CD4-positive, CD25-positive, alpha-beta regulatory T cell (primary cell): ENCODE measurements at regions not wholly inside any gene's neighbourhood (a gene's known extent, or its start where the extent isn't known, plus 50 kb on each side); places are given as distances from the start of the nearest gene placed in this dataset.

ENCODE experiments used
- ATAC-seq, 2 donors: fragments of 150-1000 bp; cut with Tn5 transposase; one replicate each; pipeline ENCODE4 v1.10.0; 2021; ENCODE audit warnings: low read depth in 2 of 2, moderate number of reproducible peaks in 2 of 2, moderate library complexity in 1 of 2
- DNase-seq, 3 donors: peaks; one replicate each; pipeline versions ENCODE4 v3.0.0 to v3.0.0-alpha.2; 2012 to 2022; ENCODE audit warnings: mixed read lengths in 1 of 3
- H3K27ac ChIP-seq: one replicate; pipeline ENCODE4 v1.7.0; 2013; ENCODE audit warnings: mild to moderate bottlenecking, low read length; ENCODE audit not compliant: insufficient read depth, poor library complexity, severe bottlenecking
- H3K27me3 ChIP-seq: one replicate; pipeline ENCODE4 v1.7.0; 2013; ENCODE audit warnings: low read length; ENCODE audit not compliant: control insufficient read depth, insufficient read depth
- H3K36me3 ChIP-seq: one replicate; pipeline ENCODE4 v1.7.0; 2013; ENCODE audit warnings: mild to moderate bottlenecking, low read length, moderate library complexity; ENCODE audit not compliant: control insufficient read depth, insufficient read depth
- H3K4me1 ChIP-seq: 2 replicates; pipeline ENCODE4 v1.7.0; 2013; ENCODE audit warnings: mild to moderate bottlenecking, low read length; ENCODE audit not compliant: insufficient read depth, control insufficient read depth, poor library complexity, severe bottlenecking
- H3K4me3 ChIP-seq: one replicate; pipeline ENCODE4 v1.7.0; 2013; ENCODE audit warnings: low read depth, mild to moderate bottlenecking, low read length, moderate library complexity
- H3K9me3 ChIP-seq, 2 experiments: 1 replicate in 1 of 2; 2 replicates in 1 of 2; pipeline ENCODE4 v1.7.0; 2013; ENCODE audit warnings: low read length in 2 of 2, mild to moderate bottlenecking in 1 of 2, moderate library complexity in 1 of 2; ENCODE audit not compliant: control insufficient read depth in 2 of 2
- H3K27ac Mint-ChIP-seq, 3 donors: one replicate each; pipeline ENCODE4 v1.8.0; 2020 to 2022; ENCODE audit warnings: mild to moderate bottlenecking in 3 of 3, mixed read lengths in 3 of 3, moderate library complexity in 2 of 3
- H3K27me3 Mint-ChIP-seq: one replicate; pipeline ENCODE4 v1.8.0; 2022; ENCODE audit warnings: mild to moderate bottlenecking, mixed read lengths
- H3K36me3 Mint-ChIP-seq: one replicate; pipeline ENCODE4 v1.8.0; 2020; ENCODE audit warnings: mixed read lengths
- H3K4me1 Mint-ChIP-seq, 4 donors: one replicate each; pipeline ENCODE4 v1.8.0; 2020 to 2022; ENCODE audit warnings: mixed read lengths in 4 of 4, mild to moderate bottlenecking in 1 of 4
- H3K4me3 Mint-ChIP-seq, 4 donors: one replicate each; pipeline ENCODE4 v1.8.0; 2020 to 2022; ENCODE audit warnings: mild to moderate bottlenecking in 4 of 4, mixed read lengths in 4 of 4, moderate library complexity in 3 of 4
- H3K9me3 Mint-ChIP-seq, 7 donors: one replicate each; pipeline ENCODE4 v1.8.0; 2020 to 2022; ENCODE audit warnings: mixed read lengths in 7 of 7, mild to moderate bottlenecking in 3 of 7, moderate library complexity in 2 of 7

DNA sequence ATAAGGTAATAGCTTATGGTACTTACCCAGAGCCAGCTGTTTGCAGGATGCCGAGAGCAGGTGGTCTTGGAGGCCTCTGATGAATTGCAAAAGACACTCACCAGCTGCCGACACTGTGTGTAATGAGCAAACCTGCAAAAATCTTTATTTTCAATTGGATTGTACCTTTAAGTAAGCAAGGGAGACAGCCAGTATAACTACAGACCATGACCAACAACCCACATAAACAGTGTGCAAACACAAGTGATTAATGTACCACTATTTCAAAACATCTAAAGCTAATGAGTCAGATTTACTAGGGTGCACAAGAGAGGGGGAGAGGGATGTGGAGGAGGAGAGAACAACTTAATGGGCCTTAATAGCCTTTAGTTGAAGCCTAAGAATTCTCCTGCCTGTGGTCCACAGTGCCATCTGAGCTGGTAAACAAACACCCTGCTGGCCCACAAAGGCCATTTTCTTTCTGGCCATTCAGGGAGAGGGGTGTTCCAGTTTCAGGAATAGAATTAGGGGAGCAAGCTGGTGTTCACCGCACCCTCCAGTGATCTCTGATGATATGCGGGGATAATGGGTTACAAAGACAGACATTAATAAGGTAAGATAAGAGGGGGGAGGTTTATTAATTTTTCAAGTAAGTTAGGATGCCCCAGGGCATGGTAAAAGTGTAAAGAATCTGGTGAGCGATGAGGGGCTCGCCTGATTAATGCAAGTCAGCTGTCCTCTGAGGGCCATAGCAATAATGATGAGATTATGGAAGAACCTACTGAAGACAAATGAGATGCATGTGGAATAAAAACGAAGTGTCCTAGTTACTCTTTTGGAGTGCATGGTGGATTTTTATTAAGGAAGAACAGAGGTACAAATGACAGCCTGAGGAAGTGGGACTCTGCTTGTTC, 196.4 kb downstream of the HRH4 start:
- Mint-ChIP-seq H3K27ac (no peak overlapping the region), H3K36me3 (peaks cover 3% of the 10 kb centered on the region), H3K4me1 (peaks cover 0 to 15% (median 12%) of the 10 kb centered on the region in 4 donors), H3K9me3 (peaks cover 0 to 2% (median 0%) of the 10 kb centered on the region in 7 donors), H3K27me3 (peaks cover 21% of the 10 kb centered on the region), H3K4me3 (no peak overlapping the region)
- Histone ChIP-seq H3K9me3 (no peaks in the 10 kb centered on the region), H3K36me3 (no peaks in the 10 kb centered on the region), H3K27ac (no peak overlapping the region), H3K4me3 (no peak overlapping the region), H3K4me1 (no peaks in the 10 kb centered on the region), H3K27me3 (peaks cover 6% of the 10 kb centered on the region)
- ATAC-seq (no peak), DNase-seq (no peak)

DNA sequence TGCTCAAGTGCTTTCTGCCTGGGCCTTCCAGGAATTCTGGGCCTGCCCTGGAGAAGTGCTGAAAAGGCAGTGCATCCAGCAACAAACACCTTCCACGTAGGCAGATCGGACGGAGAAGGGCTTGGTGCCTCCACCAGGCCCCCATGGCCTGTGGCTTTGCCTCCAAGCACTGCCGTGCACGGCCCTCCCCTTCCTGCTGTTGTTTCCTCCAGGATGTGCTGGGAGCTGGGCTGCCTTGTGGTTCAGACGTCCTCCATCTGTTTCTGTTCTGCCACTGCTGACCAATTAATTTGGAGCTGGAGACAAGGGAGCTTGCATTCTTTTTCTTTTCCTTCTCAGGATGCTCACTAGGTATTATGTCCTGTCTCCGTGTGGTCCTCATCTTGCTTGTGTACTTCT, 197.0 kb downstream of the HRH4 start:
- peaks cover 0 to 1% (median 0%) of the 10 kb centered on the region in 7 donors for H3K9me3 Mint-ChIP-seq
- no peak for DNase-seq
- H3K36me3 ChIP-seq: no peaks in the 10 kb centered on the region
- no peak overlapping the region for H3K4me3 Mint-ChIP-seq
- ATAC-seq: no peak
- H3K27me3 ChIP-seq: peaks cover 6% of the 10 kb centered on the region
- H3K27ac ChIP-seq: no peak overlapping the region
- H3K4me3 ChIP-seq: no peak overlapping the region
- H3K4me1 Mint-ChIP-seq: peaks cover 0 to 15% (median 12%) of the 10 kb centered on the region in 4 donors
- no peak overlapping the region for H3K27ac Mint-ChIP-seq
- H3K9me3 ChIP-seq: no peaks in the 10 kb centered on the region
- H3K27me3 Mint-ChIP-seq: peaks cover 25% of the 10 kb centered on the region
- no peaks in the 10 kb centered on the region for H3K4me1 ChIP-seq
- H3K36me3 Mint-ChIP-seq: peaks cover 3% of the 10 kb centered on the region

DNA sequence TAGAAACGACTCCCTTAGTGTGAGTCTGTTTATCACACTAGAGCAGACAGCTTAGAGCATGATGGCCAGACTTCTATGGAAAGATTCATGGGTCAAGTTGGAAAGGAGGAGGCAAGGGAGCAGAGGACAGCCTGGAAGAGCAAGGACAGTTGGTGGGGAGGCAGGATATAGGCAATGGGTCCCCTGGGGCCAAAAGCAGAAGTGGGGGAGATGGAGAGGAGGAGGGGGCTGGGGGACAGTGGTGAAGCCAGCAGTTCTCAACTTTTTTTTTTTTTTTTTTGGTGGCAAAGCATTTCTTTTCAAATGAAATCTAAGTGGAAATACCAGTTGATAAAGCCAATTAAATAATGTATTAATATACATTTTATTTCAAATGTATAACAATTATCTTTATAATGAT, 197.9 kb downstream of the HRH4 start:
- Histone ChIP-seq H3K27me3 (peaks cover 6% of the 10 kb centered on the region), H3K36me3 (no peaks in the 10 kb centered on the region), H3K4me1 (no peaks in the 10 kb centered on the region), H3K4me3 (no peak overlapping the region), H3K9me3 (no peaks in the 10 kb centered on the region), H3K27ac (no peak overlapping the region)
- peaks cover 0 to 15% (median 12%) of the 10 kb centered on the region in 4 donors for H3K4me1 Mint-ChIP-seq
- no peaks in the 10 kb centered on the region for H3K36me3 Mint-ChIP-seq
- H3K27me3 Mint-ChIP-seq: peaks cover 25% of the 10 kb centered on the region
- H3K4me3 Mint-ChIP-seq: no peak overlapping the region
- DNase-seq (no peak), ATAC-seq (no peak)
- H3K27ac Mint-ChIP-seq: no peak overlapping the region
- peaks cover 0 to 1% (median 0%) of the 10 kb centered on the region in 7 donors for H3K9me3 Mint-ChIP-seq

GRCh38 chr18:24659827-24660720, 199.6 kb downstream of the HRH4 start:
- H3K9me3 ChIP-seq: no peaks in the 10 kb centered on the region
- H3K9me3 Mint-ChIP-seq: peaks cover 0 to 1% (median 0%) of the 10 kb centered on the region in 7 donors

DNA sequence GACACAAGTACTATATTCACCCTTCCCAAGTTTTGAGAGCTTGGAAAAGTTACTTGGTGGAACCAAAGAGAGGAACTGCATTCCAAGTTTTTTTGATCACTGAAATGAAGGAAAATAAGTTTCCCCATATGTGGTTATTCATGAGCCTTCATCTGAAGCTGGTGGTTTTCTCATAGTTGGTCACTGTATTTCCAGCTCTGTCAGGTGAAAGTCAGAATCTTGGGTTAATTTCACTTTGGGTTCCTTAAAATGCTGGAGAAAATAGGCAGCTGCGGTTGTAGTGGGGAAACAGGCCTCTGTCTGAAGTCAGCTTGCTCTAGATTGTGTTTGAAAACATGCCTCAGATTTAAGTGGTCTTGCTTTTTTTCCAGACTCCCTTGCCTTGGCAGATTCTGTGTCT, 200.5 kb downstream of the HRH4 start:
- H3K27ac Mint-ChIP-seq: no peak overlapping the region
- H3K27ac ChIP-seq: no peak overlapping the region
- peaks cover 0 to 15% (median 12%) of the 10 kb centered on the region in 4 donors for H3K4me1 Mint-ChIP-seq

More at GRCh38 chr18:24659827-24660720, 199.6 kb downstream of the HRH4 start:
- peak overlapping the region; percentile 73 to 83 (median 77) for H3K4me3 Mint-ChIP-seq
- H3K36me3 Mint-ChIP-seq: no peaks in the 10 kb centered on the region
- Histone ChIP-seq H3K4me1 (no peaks in the 10 kb centered on the region), H3K36me3 (no peaks in the 10 kb centered on the region), H3K4me3 (peak overlapping the region; percentile 47), H3K27ac (no peak overlapping the region), H3K27me3 (peaks cover 8% of the 10 kb centered on the region)
- ATAC-seq: peak; percentile 44 to 52
- H3K27me3 Mint-ChIP-seq: peaks cover 31% of the 10 kb centered on the region
- peak overlapping the region in 1 of 3 donors; percentile 11 for H3K27ac Mint-ChIP-seq
- peak in 2 of 3 donors; percentile 9 to 71 for DNase-seq
- peaks cover 0 to 15% (median 12%) of the 10 kb centered on the region in 4 donors for H3K4me1 Mint-ChIP-seq

GRCh38 chr18:24662412-24662821, 202.0 kb downstream of the HRH4 start:
- H3K4me1 Mint-ChIP-seq: peaks cover 0 to 15% (median 12%) of the 10 kb centered on the region in 4 donors
- no peak for DNase-seq
- Histone ChIP-seq H3K4me3 (no peak overlapping the region), H3K36me3 (no peaks in the 10 kb centered on the region), H3K27me3 (peaks cover 8% of the 10 kb centered on the region), H3K4me1 (no peaks in the 10 kb centered on the region), H3K9me3 (no peaks in the 10 kb centered on the region), H3K27ac (no peak overlapping the region)
- no peak for ATAC-seq
- no peak overlapping the region for H3K27ac Mint-ChIP-seq
- no peak overlapping the region for H3K4me3 Mint-ChIP-seq
- H3K27me3 Mint-ChIP-seq: peaks cover 29% of the 10 kb centered on the region
- no peaks in the 10 kb centered on the region for H3K36me3 Mint-ChIP-seq
- H3K9me3 Mint-ChIP-seq: peaks cover 0 to 5% (median 0%) of the 10 kb centered on the region in 7 donors

More for the DNA sequence above, 200.5 kb downstream of the HRH4 start:
- DNase-seq (no peak), ATAC-seq (no peak)
- no peak overlapping the region for H3K4me3 ChIP-seq
- H3K36me3 Mint-ChIP-seq: no peaks in the 10 kb centered on the region
- H3K36me3 ChIP-seq: no peaks in the 10 kb centered on the region
- H3K4me3 Mint-ChIP-seq: no peak overlapping the region
- no peaks in the 10 kb centered on the region for H3K4me1 ChIP-seq
- H3K27me3 ChIP-seq: peaks cover 8% of the 10 kb centered on the region
- H3K27me3 Mint-ChIP-seq: peaks cover 27% of the 10 kb centered on the region
- H3K9me3 Mint-ChIP-seq: no peaks in the 10 kb centered on the region
- H3K9me3 ChIP-seq: no peaks in the 10 kb centered on the region

- H3K27me3 Mint-ChIP-seq: peaks cover 24% of the 10 kb centered on the region
- Histone ChIP-seq H3K4me3 (no peak overlapping the region), H3K27me3 (peaks cover 8% of the 10 kb centered on the region), H3K27ac (no peak overlapping the region), H3K9me3 (no peaks in the 10 kb centered on the region), H3K36me3 (no peaks in the 10 kb centered on the region), H3K4me1 (no peaks in the 10 kb centered on the region)
- DNase-seq (no peak), ATAC-seq (no peak)
- H3K4me3 Mint-ChIP-seq: peak overlapping the region in 1 of 4 donors; percentile 11
- peaks cover 0 to 5% (median 0%) of the 10 kb centered on the region in 7 donors for H3K9me3 Mint-ChIP-seq
- H3K36me3 Mint-ChIP-seq: no peaks in the 10 kb centered on the region
- H3K4me1 Mint-ChIP-seq: peaks cover 0 to 15% (median 11%) of the 10 kb centered on the region in 4 donors
- no peak overlapping the region for H3K27ac Mint-ChIP-seq
These were observed 202.6 kb downstream of the HRH4 start for GRCh38 chr18:24663026-24663425.
